WTC11 (cell line): ENCODE measurements at regions not wholly inside any gene's neighbourhood (a gene's known extent, or its start where the extent isn't known, plus 50 kb on each side); places are given as distances from the start of the nearest gene placed in this dataset.
"Not testable (repeated sequence)": the region's sequence is repeated elsewhere in the genome, so short reads cannot be mapped to it uniquely, and the experiment has no call there.

ENCODE experiments used
- ATAC-seq: fragments of 200-7000 bp; cut with Tn5 transposase; 2 replicates; pipeline ENCODE4 v1.10.0; 2021; ENCODE audit warnings: mild to moderate bottlenecking, moderate library complexity
- CTCF ChIA-PET: fragments of 300-600 bp; sonication (Branson Sonifier 250); formaldehyde crosslinking; loops from one replicate; lab custom pipeline; 2021; ENCODE audit warnings: antibody characterized with exemption; lab: Charles Lee
- POLR2A ChIA-PET: fragments of 350-600 bp; sonication (Branson Sonifier 250); formaldehyde crosslinking; loops from one replicate; lab custom pipeline; 2021; ENCODE audit warnings: antibody characterized with exemption; lab: Charles Lee
- DNase-seq: peaks from one replicate; pipeline ENCODE4 v3.0.0; 2021; ENCODE audit warnings: low spot score
- H3K27ac Mint-ChIP-seq: 2 replicates; pipeline ENCODE4 v1.8.0; 2021; ENCODE audit warnings: mixed read lengths
- H3K27me3 Mint-ChIP-seq: 2 replicates; pipeline ENCODE4 v1.8.0; 2021; ENCODE audit warnings: low read depth, mild to moderate bottlenecking, moderate library complexity, mixed read lengths
- H3K36me3 Mint-ChIP-seq: 2 replicates; pipeline ENCODE4 v1.8.0; 2021; ENCODE audit warnings: mixed read lengths
- H3K4me1 Mint-ChIP-seq: 2 replicates; pipeline ENCODE4 v1.8.0; 2022; ENCODE audit warnings: mixed read lengths
- H3K4me3 Mint-ChIP-seq: 2 replicates; pipeline ENCODE4 v1.8.0; 2021; ENCODE audit warnings: mild to moderate bottlenecking, moderate library complexity, mixed read lengths
- H3K9me3 Mint-ChIP-seq: 2 replicates; pipeline ENCODE4 v1.8.0; 2021; ENCODE audit warnings: mixed read lengths
- ATF1 ChIP-seq: sonication (generic); formaldehyde crosslinking; IDR thresholded peaks from 2 replicates; pipeline ENCODE4 v1.8.1; 2023; ENCODE audit warnings: mild to moderate bottlenecking, moderate library complexity, missing genetic modification reagents
- CBFB ChIP-seq: sonication (generic); formaldehyde crosslinking; IDR thresholded peaks from 2 replicates; pipeline ENCODE4 v1.8.1; 2022; ENCODE audit warnings: mild to moderate bottlenecking, low read depth, missing genetic modification reagents
- CREM ChIP-seq: sonication (generic); formaldehyde crosslinking; IDR thresholded peaks from 2 replicates; pipeline ENCODE4 v1.8.1; 2022; ENCODE audit warnings: mild to moderate bottlenecking, missing genetic modification reagents, moderate library complexity
- CTCF ChIP-seq: fragments of 200-600 bp; IDR thresholded peaks from 2 replicates; pipeline ENCODE4 v1.8.0; 2022; ENCODE audit warnings: antibody characterized with exemption
- E2F5 ChIP-seq: sonication (generic); formaldehyde crosslinking; IDR thresholded peaks from 2 replicates; pipeline ENCODE4 v1.8.1; 2022; ENCODE audit warnings: mild to moderate bottlenecking, moderate library complexity, missing genetic modification reagents
- EMX1 ChIP-seq: fragments of 250-450 bp; sonication (Bioruptor Pico); IDR thresholded peaks from 2 replicates; pipeline ENCODE4 v1.8.0; 2021; ENCODE audit warnings: mild to moderate bottlenecking
- ERG ChIP-seq: fragments of 250-450 bp; sonication (Bioruptor Pico); IDR thresholded peaks from 2 replicates; pipeline ENCODE4 v1.8.0; 2021; ENCODE audit warnings: mild to moderate bottlenecking
- HMGXB4 ChIP-seq: sonication (generic); formaldehyde crosslinking; IDR thresholded peaks from 2 replicates; pipeline ENCODE4 v1.8.1; 2023; ENCODE audit warnings: mild to moderate bottlenecking, moderate library complexity, missing genetic modification reagents
- MAX ChIP-seq: sonication (generic); formaldehyde crosslinking; IDR thresholded peaks from 2 replicates; pipeline ENCODE4 v1.8.0; 2022; ENCODE audit warnings: mild to moderate bottlenecking, missing genetic modification reagents
- NFE2L1 ChIP-seq: sonication (generic); formaldehyde crosslinking; IDR thresholded peaks from 2 replicates; pipeline ENCODE4 v1.8.1; 2023; ENCODE audit warnings: missing genetic modification reagents
- NR2C2 ChIP-seq: sonication (generic); formaldehyde crosslinking; IDR thresholded peaks from 2 replicates; pipeline ENCODE4 v1.8.0; 2022; ENCODE audit warnings: mild to moderate bottlenecking, missing genetic modification reagents
- NR3C1 ChIP-seq: sonication (generic); formaldehyde crosslinking; conservative IDR thresholded peaks from 2 replicates; pipeline ENCODE4 v1.8.1; 2023; ENCODE audit warnings: low read depth, mild to moderate bottlenecking, missing genetic modification reagents
- STAT6 ChIP-seq: sonication (generic); formaldehyde crosslinking; conservative IDR thresholded peaks from 2 replicates; pipeline ENCODE4 v1.8.1; 2023; ENCODE audit warnings: mild to moderate bottlenecking, low read depth, missing genetic modification reagents, moderate library complexity
- TEAD1 ChIP-seq: sonication (generic); formaldehyde crosslinking; IDR thresholded peaks from 2 replicates; pipeline ENCODE4 v1.8.0; 2022; ENCODE audit warnings: mild to moderate bottlenecking, missing genetic modification reagents
- USF2 ChIP-seq: sonication (generic); formaldehyde crosslinking; IDR thresholded peaks from 2 replicates; pipeline ENCODE4 v1.8.1; 2023; ENCODE audit warnings: mild to moderate bottlenecking, missing genetic modification reagents, moderate library complexity
- ZBTB43 ChIP-seq: sonication (generic); formaldehyde crosslinking; IDR thresholded peaks from 2 replicates; pipeline ENCODE4 v1.8.1; 2023; ENCODE audit warnings: mild to moderate bottlenecking, missing genetic modification reagents
- ZNF232 ChIP-seq: sonication (generic); formaldehyde crosslinking; IDR thresholded peaks from 2 replicates; pipeline ENCODE4 v1.8.0; 2022; ENCODE audit warnings: mild to moderate bottlenecking, missing genetic modification reagents
- ZNF317 ChIP-seq: sonication (generic); formaldehyde crosslinking; IDR thresholded peaks from 2 replicates; pipeline ENCODE4 v1.8.1; 2023; ENCODE audit warnings: low read depth, mild to moderate bottlenecking, moderate library complexity, missing genetic modification reagents, borderline replicate concordance
- ZNF396 ChIP-seq: fragments of 250-450 bp; sonication (Bioruptor Pico); IDR thresholded peaks from 2 replicates; pipeline ENCODE4 v1.8.0; 2021; ENCODE audit warnings: mild to moderate bottlenecking, moderate library complexity, borderline replicate concordance

- Mint-ChIP-seq H3K4me3 (no peak overlapping the region), H3K36me3 (no peaks in the 10 kb centered on the region), H3K27me3 (no peaks in the 10 kb centered on the region), H3K9me3 (no peaks in the 10 kb centered on the region), H3K27ac (no peak overlapping the region), H3K4me1 (peaks cover 6% of the 10 kb centered on the region)
- no peak for TF ChIP-seq TEAD1 (CRISPR knock-in tag)
- CTCF ChIA-PET, result interaction anchor here (0.6 kb wide), 1 partner anchor 35 kb away, joined by 3 read pairs; no protein-coding TSS in a partner anchor
- no peak for DNase-seq
- no peak for ATAC-seq
- POLR2A ChIA-PET, result interaction anchor here (0.6 to 0.7 kb wide), 2 partner anchors 17 to 226 kb away, joined by 3 to 4 read pairs; no protein-coding TSS in a partner anchor
Measured at GRCh38 chrX:39795605-39796004, 302.2 kb downstream of the BCOR start.

GRCh38 chrX:39796856-39797255, 300.9 kb downstream of the BCOR start:
- H3K9me3 Mint-ChIP-seq, result no peaks in the 10 kb centered on the region
- no peak for ATAC-seq
- CTCF ChIA-PET, result no interaction called here
- TF ChIP-seq STAT6 (CRISPR knock-in tag) (no peak), HMGXB4 (CRISPR knock-in tag) (no peak), ZNF317 (no peak), CTCF (no peak), CREM (CRISPR knock-in tag) (no peak), MAX (CRISPR knock-in tag) (no peak), ERG (CRISPR knock-in tag) (no peak), ZNF232 (CRISPR knock-in tag) (no peak), E2F5 (CRISPR knock-in tag) (no peak), NFE2L1 (CRISPR knock-in tag) (no peak), USF2 (no peak), NR3C1 (CRISPR knock-in tag) (no peak), ATF1 (CRISPR knock-in tag) (no peak), NR2C2 (no peak), ZBTB43 (CRISPR knock-in tag) (no peak), EMX1 (CRISPR knock-in tag) (no peak), CBFB (CRISPR knock-in tag) (no peak), ZNF396 (no peak)
- TF ChIP-seq, all 79 proteins: peak for 0
- POLR2A ChIA-PET, result no interaction called here
- no peak for DNase-seq
- Mint-ChIP-seq H3K27me3 (no peaks in the 10 kb centered on the region), H3K4me1 (peaks cover 8% of the 10 kb centered on the region), H3K4me3 (no peak overlapping the region), H3K36me3 (no peaks in the 10 kb centered on the region), H3K27ac (no peak overlapping the region)

GRCh38 chrX:39798488-39798887, 299.3 kb downstream of the BCOR start:
- CTCF ChIA-PET, ATAC-seq, H3K36me3 Mint-ChIP-seq, H3K4me3 Mint-ChIP-seq, H3K9me3 Mint-ChIP-seq, DNase-seq, H3K27me3 Mint-ChIP-seq, H3K27ac Mint-ChIP-seq: not testable (repeated sequence)
- POLR2A ChIA-PET, result interaction anchor here (0.5 to 1.0 kb wide), 2 partner anchors 76 to 806 kb away, joined by 3 read pairs; no protein-coding TSS in a partner anchor
- H3K4me1 Mint-ChIP-seq, result peaks cover 17% of the 10 kb centered on the region
